HPDE6-E6E7 (cell line): ENCODE measurements at regions not wholly inside any gene's neighbourhood (a gene's known extent, or its start where the extent isn't known, plus 50 kb on each side); places are given as distances from the start of the nearest gene placed in this dataset.

Source experiments
- DNase-seq: peaks from one replicate; pipeline ENCODE4 v3.0.0; 2011; ENCODE audit warnings: missing footprints; ENCODE audit errors: extremely low spot score

DNA sequence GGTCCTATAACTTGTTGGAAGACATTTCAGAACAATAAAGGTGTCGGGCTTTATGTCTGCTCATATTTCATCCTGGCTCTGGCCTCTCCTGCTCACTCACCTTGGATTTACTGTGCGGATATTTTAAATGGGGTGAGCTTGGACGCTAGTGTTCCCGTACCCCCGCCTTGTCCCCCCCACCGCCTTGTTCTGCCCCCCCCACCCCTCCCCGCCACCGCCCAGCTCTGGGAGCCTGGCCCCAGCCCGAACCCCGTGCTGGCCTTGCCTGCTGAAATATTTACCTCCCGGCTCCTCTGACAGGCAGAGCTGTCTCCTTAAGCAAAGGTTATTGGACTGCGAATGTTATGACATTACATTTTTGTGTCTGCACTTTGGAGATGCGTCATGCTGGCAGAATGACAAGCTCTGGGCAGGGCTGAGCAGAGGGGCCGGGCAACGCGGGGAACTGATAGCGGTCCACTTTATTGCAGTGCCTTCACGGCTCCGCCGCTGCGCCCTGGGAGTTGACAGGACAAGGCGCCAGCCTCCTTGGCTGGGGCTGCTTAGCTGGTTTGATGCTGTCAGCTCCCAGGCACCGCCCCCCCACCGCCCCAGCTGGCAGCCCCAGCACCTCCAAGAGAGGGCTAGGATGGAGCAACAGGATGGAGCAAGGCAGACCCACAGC, 222.5 kb upstream of the GSE1 start:
- DNase-seq, result peak; percentile 91

DNA sequence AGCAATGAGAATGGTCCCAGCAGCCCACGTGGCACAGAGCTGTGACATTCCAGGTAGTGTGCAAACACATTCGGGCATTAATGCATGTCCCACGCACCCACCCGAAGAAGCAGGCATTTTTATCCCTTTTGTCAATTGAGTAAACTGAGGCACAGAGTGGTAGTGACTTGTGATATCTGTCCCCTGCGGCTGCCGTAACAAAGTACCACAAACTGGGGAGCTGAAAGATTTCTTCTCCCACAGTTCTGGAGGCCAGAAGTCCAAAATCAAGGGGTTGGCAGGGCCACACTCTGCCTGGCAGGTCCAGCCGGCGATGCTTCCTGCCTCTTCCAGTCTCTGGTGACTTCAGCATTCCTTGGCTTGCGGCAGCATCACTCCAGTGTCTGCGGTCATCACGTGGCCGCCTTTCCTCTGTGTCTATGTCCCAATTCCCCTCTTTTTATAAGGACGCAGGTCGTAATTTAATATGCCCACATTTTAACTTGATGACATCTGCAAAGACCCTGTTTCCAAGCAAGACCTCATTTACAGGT, 221.9 kb upstream of the GSE1 start:
- DNase-seq, result no peak

DNA sequence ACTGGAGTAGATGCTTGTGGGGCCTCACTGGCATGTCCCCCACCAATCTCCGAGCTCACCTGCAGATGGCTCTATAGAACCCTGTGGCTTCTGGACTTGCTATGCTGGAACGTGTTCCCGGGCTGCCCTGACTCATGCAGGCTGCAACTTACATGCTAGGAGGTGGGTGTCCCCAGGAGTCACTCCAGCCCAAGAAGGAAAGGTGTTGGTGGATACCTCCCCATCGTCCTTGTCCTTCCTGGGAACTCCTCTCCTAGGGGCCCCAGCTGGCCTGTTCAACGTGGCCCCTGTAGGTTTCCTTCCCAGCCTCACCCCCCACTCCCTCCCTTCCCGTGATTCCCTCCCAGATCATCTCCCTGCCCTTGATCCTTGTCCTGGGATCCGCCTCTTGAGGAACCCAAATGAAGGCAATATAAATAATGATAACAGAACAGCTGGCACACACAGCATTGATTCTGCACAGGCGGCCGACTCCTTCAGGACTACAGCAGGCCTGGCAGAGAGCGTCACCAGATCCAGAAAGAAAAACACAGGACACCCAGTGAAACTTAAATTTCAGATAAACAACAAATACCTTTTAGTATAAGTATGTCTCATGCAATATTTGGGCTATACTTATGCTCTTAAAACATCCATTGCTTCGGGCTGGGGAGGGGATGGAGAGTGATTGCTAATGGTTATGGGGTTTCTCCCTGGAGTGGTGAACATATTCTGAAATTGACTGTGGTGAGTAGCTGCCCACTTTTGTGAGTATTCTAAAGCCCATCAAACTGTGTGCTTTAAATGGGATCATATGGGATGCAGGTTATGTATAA, 221.1 kb upstream of the GSE1 start:
- no peak for DNase-seq

DNA sequence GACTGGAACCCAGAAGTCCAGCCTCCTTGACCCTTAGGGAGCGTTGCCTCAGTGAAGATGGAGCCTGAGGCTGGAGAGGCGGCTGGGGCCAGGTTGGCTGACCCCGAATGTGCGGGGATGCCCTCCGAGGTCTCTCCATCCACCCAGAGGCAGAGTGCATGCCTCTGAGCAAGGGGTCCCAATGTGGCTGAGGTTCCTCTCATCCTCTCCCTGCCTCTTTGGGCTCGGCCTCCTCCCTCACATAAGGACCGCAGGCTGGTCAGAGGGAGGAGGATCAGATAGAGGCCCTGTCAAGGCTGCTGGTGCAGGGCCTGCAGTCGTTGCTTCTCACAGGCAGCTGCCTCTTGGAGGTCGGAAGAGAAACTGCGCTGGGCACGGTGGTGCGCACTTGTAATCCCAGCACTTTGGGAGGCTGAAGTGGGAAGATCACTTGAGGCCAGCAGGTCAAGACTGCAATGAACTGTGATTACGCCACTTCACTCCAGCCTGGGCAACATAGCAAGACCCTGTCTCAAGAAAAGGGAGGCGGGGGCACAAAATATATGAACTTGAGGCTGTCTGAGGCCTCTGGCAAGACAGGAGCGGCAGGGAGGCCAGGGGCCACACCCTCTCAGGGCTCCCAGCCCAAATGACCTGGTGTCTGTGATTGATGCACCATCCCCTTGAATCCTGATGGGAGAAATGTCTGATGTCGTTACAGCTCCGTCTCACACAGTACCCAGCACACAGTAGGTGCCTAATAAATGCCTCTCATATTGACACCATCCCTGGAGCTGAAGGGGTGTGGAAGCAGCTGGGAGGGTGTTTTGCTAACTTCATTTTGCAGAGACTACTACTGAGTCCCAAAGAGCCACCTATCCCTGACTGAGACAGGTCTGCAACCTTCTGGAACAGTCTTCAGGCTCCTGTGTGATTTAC, 220.1 kb upstream of the GSE1 start:
- no peak for DNase-seq

DNA sequence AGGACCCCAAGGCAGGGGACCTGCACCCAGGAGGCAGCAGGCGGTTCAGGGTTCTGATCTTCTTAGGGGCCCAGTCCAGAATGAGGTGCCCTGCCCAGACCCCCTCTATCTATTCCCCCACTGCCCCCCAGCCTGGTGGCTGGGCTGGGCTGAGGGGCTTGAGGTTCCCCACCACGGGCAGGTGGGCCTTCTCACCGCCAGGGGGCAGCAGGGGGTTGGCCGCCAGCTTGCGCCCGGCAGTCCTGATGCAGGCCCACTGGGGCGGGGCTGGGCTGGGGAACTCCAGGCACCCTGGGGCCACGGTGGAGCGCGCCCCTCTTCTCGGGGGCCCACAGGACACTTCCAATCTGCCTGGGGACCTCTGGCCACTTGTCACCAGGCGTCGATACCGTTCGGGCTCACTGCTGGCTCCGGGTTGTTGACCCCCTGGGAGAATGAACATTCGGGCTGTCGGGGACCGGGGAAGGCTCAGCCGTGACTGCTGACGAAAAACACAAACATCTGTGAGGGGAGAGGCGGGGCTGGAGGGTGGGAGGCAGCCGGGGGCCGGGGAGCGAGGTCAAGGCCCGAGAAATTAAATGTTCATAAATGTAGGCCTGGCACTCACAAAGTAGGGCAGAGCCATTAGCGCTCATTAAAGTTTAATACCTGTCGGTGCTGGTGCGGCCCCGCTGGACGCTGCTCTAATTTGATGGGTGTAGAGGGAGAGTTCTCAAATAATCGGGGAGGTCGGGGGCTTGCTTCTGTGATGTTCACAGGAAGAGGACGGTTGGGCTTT, 219.3 kb upstream of the GSE1 start:
- no peak for DNase-seq

DNA sequence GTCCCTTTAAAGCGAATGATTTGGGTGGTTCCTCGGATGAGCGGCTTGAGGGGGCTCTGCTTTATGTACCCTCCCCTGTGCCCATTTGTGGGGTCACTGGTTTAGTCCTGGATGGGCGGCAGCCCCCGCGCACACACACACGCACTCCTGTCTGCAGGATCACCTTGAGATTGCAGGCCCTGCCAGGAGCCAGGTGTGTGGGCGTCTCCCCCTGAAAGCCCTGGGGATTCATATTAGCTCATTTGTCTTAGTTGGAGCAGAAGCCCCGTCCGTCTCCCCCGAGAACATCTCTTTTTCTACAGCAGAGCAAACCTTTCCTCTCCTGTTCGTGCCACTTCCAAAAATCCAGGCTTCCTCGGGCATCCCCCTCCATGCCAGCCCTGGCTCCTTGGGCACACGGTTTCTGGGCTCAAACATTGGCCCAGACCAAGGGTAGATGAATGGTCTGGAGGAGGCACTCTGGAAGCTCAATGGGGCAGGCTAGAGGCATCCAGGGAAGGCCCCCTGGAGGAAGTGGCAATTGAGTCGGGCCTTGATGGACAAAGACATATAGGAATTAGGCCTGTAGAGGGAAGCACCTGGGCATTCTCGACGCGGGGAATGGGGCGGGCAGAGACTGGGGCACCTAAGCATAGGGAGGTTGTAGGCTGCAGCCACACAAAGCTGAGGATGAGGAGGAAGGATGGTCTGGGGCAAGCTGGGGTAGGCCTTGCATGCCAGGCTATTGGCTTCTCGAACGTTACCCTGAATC, 218.5 kb upstream of the GSE1 start:
- DNase-seq, result no peak

DNA sequence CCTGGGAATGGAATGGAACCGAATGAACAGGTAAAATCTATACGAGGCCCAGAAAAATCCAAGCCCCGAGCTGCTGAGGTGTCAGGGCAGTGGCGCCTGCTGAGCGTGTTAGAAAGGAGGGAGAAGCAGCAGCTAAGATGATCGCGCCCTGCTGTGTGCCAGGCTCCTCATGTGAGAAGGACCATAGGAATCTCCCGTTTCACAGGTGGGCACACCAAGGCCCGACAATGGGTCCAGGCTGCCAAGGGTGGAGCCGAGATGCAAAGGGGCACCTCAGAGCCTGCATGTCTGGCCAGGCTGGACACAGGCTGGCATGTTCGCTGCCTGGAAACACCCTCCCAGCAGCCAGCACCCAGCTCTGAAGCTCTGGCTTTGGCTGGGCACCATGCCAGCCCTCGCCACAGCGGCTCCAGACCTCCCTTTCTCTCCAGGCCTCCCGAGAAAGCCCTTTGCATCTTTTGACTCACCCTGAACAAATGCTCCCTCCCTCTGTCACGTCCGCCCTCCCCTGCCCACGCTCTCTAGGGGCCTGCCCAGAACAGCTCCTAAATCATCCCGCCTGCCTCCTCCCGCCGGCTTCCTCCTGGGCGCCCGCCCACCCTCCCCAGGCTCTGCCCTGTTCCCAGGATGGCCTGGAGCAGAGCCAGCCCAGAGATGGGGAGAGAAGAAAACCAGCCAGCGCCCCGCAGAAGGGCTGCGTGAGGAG, 217.8 kb upstream of the GSE1 start:
- DNase-seq, result peak; percentile 97

DNA sequence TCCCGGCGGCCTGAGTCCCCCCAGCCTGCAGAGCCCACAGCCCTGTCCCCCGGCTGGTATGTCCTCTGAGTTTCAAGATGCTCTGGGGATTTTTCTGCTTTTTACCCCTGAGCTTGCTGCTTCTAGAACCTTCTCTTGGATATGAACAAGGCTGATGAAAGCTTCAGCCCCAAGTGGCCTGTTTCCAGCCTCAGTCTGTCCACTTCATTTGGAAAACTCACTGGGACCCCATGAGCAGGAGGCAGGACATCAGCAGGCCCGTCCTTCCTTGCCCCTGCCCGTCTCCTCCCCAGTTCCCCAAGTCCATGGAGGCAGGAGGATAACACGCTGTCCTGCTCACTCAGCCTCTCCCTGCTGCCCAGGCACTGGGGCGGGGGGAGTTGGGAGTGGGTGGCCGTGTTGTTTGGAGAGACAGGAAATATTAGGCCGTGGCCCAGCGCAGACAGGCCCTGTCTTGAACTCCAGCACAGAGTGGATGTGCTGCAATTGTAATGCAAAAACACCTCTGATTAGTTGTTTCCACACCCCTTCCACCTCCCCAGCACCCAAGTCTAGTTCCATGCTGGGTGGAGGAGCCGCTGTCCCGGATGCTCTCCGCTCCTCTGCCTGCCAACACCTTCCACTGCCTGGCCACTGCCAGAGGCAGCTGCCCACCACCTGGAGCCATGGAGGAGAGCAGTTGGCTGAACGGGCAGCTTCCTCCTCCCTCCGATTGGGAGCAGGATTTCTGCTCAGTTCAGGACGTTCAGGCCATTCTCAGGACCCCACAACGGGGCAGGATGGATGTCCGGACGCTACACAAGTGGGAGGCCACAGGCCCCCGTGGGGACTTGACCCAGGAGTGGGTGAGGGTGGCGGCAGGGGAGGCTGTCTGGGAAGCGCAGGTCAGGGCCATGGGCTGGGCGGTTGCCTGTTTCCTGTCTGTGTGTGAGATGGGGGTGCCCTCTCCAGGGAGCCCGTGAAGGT, 216.9 kb upstream of the GSE1 start:
- peak; percentile 81 for DNase-seq

DNA sequence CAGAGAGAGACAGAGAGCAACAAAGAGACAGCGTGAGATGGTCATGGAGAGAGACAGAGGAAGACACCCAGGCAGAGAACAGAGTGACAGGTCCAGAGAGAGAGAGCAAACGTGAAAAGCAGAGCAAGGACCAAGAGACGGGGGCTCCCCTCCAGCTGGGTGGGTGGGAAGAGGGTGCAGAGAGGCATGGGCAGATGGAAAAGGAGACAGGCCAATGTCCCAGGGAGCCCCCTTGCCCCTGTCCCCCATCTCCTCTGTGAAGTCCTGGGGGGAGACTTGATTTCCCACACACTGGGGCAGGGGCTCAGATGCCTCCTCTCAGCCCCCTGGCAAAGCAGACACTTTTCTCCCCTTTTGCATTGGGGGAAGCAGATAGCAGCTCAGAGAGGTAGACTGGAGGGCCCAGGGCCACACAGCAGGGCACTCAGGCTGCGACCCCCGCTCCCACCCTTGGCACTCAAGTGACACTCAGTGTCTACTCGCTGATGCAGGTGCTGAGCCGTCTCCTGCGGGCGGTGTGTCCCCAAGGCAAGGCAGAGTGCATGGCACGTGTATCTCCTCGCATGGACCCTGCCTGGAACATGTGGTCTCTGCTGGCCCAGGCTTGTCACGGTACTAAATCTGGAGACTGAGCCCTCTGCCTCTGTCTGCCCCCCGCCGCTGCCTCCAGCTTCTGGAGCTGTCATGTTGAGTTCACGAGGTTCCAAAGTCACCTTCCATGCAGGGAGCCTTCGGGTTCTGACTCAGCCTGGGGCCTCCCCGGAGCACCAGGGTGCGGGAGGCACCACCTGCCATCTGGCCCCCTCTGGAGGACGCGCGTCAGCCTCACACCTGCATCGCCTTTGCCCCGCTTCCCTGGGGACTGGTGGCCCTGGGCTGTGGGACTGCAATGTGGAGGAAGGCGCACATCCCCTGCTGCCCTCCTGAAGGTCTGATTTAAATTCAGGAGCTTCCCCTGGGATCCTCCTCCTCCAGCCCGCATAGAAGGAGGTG, 215.9 kb upstream of the GSE1 start:
- peak; percentile 71 for DNase-seq

DNA sequence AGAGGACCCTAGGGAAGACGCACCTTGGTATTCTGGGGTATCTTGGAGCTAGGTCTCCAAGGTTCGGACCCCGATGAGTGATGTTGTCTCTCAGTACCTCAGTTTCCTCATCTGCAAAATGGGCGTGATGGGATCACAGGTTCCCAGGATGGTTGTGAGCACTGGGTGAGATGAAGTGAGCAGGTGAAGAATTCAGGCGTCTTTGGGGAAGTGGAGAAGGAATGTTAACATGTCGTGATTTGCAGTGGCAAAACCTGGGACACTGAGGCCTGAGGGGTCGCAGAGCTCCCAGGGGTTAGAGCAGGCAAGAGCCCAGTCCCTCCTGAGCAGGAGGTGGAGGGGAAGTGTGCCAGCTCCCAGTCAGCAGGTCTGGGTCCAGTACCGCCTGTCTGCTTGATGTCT, 215.1 kb upstream of the GSE1 start:
- no peak for DNase-seq

DNA sequence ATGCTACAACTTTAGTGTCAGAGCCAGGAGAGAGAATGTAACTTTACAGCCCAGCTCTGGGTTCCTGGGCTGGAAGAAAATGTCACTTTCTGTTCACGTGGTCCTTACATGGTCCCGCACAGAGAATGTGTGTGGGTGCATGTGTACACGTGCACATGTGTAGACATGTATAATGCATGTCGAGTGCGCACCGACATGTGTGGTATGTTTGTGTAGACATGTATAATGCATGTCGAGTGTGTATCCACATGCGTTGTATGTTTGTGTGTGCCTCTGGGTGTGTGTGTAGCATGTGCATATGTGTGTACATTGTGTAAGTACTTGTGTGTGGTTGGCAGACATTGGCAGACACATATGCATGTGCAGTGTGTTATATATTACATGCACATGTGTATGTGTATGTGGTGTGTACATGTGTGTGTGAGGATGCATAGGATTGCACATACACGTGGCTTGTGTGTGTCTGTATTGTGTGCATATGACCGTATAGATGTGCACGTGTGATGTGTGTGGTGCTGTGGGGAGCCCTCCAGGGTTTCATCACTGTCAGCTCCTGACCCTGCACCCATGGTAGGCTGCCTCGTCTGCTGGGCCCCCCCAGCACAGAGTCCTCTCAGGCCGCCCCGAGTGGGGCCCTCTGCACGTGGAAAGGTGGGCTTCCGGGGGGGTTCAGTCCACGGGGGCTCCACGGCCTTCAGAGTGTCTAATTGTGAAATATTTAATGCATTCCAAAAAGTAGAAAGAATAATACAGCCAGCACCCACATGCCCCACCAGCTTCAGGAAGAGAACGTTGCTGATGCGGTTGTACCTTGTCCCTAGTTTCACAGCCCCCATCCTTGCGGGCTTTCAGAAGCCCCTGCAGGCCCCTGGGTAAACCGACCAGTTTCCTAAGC, 214.2 kb upstream of the GSE1 start:
- no peak for DNase-seq

DNA sequence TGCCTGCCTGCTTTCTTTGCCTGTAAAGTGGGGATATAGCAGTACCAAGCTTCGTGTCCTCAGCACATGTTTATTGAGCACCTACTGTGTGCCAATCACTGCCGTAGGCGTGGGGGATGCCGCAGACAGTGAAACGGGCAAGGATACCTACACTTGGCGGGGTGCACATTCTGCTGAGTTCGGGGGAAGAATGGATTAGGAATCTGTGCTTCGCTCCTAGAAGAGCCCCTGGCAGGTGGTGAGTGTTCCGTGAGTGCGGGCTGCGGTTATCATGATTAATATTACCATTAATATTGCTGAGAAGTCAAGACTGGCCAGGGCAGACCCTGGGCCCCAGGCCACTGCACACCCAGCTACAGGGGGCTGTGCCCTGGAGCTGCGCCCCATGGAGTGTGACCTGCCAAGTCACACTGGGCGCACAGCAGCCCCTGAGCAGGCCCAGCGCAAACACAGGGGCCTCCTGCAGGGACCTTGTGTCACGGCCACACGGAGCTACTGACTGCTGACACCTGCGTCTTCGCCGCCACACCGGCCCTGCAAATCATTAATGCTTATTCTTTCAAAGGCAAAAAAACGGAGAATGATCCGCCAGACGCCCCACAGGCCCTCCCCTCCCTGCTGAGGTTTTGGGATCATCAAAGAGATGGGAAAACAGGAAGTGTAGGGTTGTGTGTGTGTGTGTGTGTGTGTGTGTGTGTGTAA, 213.4 kb upstream of the GSE1 start:
- no peak for DNase-seq

DNA sequence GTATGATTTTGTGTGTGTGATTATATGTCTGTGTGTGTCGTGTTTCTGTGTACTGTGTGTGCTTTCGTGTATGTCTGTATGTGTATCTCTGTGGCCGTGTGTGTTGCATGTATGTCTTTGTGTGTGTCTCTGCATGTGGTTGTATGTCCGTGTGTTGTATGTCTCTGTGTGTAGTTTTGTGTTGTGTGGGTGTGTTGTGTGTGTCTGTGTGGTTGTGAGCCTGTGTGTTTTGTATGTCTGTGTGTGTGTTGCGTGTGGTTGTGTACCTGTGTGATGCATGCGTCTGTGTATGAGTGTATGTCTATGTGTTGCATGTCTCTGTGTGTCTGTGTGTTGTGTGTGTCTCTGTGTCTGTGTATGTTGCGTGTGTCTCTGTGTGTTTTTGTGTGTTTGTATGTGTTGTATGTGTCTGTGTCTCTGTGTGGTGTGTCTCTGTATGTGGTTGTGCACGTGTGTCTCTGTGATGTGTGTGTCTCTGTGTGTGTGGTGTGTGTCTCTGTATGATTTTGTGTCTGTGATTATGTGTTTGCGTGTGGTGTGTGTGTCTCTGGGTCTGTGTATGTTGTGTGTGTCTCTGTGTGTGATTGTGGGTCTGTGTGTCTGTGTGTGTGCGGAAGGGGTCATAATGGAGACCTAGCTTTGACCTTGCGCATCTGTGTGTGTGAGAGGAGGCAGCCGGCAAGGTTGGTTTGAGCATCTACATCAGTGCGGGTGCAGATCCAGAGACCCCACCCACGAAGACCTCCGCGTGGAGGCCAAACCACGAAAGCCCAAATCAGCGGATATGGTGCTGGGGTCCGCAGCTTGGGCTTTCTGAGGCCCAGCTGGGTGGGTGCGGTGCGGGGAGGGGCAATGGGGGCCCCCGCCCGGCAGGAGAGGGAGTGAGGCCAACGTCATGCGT, 212.6 kb upstream of the GSE1 start:
- no peak for DNase-seq

DNA sequence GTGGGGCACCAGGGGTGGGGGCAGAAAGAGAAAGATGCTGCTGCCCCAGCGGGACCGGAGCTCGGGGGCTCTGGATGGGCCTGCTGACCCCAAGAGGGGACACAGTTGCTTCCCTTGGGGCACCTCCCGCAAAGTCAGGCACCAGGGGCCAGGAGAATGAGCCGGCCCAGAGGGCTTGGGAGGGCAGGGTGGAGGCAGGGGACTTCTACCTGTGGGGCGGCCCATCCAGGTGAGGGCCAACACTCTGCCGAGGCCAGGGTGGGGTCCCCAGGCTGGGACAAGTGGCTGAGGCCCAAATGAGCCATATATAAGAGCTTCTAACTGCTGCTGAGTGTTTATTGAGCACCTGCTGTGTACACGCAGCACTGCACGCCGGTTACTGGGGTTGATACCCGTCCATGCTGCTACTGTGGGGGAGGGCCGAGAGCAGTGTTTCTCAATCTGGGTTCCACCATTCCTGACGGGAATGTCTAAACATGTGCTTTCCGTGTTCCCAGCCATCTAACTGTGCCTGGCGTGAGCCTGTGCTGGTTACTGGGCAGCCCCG, 211.7 kb upstream of the GSE1 start:
- DNase-seq, result no peak
